ENCODE measurements at regions not wholly inside any gene's neighbourhood (a gene's known extent, or its start where the extent isn't known, plus 50 kb on each side); places are given as distances from the start of the nearest gene placed in this dataset.

DNA sequence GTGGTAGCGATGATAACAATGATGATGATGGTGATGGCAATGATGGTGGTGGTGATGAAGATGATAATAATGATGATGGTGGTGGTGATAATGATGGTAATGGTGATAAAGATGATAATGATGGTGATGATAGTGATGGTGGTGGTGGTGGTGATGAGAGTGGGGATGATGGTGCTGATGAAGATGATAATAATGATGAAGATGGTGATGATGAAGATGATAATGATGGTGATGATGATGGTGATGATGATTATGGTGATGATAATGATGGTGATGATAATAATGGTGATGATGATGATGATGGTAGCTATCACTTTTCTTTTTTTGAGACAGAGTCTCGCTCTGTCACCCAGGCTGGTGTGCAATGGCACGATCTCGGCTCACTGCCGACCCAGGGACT is 144.5 kb upstream of the PCBD1 start:
- Histone ChIP-seq H3K36me3 (ENCODE audit: control insufficient read depth, insufficient read depth, low read length) (no peaks in the 10 kb centered on the region), H3K4me3 (ENCODE audit: low read depth, low read length) (no peak overlapping the region), H3K27me3 (ENCODE audit: control insufficient read depth, insufficient read depth, low read length) (no peaks in the 10 kb centered on the region), H3K4me1 (ENCODE audit: control insufficient read depth, insufficient read depth, low read length) (no peaks in the 10 kb centered on the region), H3K9me3 (ENCODE audit: control insufficient read depth, insufficient read depth, low read length) (no peaks in the 10 kb centered on the region), H3K9ac (ENCODE audit: low read depth, low read length) (no peak overlapping the region)

DNA sequence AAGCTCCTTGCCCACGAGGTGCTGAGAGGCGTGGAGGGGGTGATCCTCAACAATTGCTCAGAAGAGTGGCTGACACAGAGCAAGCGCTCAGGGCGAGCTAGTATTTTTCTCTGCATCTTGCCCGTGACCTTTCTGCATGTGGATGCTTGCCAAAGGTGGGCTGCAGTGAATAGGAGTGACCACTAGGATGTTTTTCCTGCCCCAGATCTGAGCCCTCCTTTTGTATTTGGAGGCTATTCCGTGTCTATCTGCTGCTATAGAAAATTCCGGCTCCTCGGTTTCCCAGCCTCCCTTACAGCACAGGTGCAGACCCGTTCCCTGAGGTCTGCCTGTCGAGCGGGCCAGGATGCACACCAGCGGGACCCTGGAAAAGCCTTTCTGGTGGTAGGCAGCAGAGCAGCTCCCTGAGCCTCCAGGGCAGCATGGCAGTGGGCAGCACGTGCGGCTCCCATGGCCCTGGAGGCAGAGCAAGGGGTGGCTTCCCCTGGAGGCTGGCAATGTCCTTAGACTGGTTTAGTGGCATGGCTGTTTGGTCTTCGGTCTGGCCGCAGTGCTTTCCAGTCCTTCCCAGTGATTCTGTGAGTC is 145.1 kb upstream of the PCBD1 start:
- H3K9me3 ChIP-seq (ENCODE audit: control insufficient read depth, insufficient read depth, low read length), result no peaks in the 10 kb centered on the region
- H3K36me3 ChIP-seq (ENCODE audit: control insufficient read depth, insufficient read depth, low read length), result no peaks in the 10 kb centered on the region
- H3K4me1 ChIP-seq (ENCODE audit: control insufficient read depth, insufficient read depth, low read length), result no peaks in the 10 kb centered on the region
- H3K9ac ChIP-seq (ENCODE audit: low read depth, low read length), result no peak overlapping the region
- no peaks in the 10 kb centered on the region for H3K27me3 ChIP-seq (ENCODE audit: control insufficient read depth, insufficient read depth, low read length)
- no peak overlapping the region for H3K4me3 ChIP-seq (ENCODE audit: low read depth, low read length)

DNA sequence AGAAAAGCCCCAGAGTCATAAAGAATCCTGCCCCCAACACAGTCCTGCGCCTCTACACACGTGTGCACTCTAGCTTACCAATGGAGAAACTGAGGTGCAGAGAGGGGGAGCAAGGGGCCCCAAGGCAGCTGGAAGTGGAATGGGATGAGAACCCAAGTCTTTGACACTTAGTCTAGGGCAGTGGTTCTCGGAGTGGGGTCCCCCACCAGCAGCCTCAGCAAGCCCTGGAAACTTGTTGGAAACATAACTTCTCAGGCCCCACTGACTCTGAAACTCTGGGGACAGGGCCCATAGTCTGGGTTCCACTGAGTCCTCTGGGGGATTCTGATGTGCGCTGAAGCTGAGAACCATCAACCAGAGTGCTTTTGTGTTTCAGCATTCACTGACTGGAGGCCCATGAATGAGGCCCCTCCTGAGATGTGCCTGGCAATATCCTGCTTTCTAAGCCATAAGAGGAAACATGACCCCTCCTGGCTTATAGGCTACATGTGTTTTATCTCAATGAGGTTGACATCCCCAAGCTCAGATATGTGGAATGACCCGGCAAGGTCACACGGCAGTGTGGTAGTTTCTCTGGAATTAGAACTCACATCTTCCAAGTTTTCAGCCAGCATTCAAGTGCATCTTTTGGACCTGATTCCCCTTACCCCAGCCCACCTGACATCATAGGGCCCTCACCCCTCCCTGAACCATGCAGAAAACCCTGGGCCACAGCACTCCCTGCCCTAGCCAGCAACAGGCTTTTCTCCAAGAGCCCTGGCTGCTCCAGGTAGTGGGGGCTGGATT is 147.3 kb upstream of the PCBD1 start:
- Histone ChIP-seq H3K9me3 (ENCODE audit: control insufficient read depth, insufficient read depth, low read length) (no peaks in the 10 kb centered on the region), H3K4me1 (ENCODE audit: control insufficient read depth, insufficient read depth, low read length) (no peaks in the 10 kb centered on the region), H3K4me3 (ENCODE audit: low read depth, low read length) (no peak overlapping the region), H3K9ac (ENCODE audit: low read depth, low read length) (no peak overlapping the region), H3K36me3 (ENCODE audit: control insufficient read depth, insufficient read depth, low read length) (no peaks in the 10 kb centered on the region), H3K27me3 (ENCODE audit: control insufficient read depth, insufficient read depth, low read length) (no peaks in the 10 kb centered on the region)

DNA sequence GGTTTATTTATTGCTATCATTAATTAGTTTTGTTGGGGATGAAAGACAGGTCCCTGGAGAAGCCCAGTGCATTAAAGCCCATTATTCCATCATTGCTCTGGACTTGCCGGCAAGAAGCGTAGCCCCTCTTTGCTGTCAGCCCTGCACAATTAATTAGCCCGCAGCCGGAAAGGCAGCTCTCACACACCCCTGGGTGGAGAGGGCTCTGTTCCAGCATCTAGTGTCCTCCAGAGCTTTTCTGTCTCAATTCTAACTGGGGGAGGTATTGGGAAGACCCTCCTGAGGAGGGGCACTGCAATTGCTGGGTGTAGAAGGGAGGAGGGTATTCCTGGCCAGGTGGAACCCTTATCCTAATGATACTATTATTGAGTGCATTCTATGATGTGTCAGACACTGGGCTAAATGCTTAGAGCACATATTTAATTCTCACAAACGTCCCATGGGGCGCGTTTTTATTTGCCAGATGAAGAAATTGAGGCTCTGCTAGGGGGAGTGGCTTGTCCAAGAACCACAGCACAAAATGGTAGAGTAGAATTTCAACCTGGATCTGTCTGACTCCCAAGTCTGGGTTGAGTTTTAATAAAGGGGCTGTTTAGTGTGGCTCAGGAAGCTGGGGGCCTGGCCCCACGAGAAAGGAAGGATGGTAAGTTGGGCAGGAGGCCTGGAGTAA is 148.1 kb upstream of the PCBD1 start:
- Histone ChIP-seq H3K4me3 (ENCODE audit: low read depth, low read length) (no peak overlapping the region), H3K9ac (ENCODE audit: low read depth, low read length) (no peak overlapping the region), H3K9me3 (ENCODE audit: control insufficient read depth, insufficient read depth, low read length) (no peaks in the 10 kb centered on the region), H3K36me3 (ENCODE audit: control insufficient read depth, insufficient read depth, low read length) (no peaks in the 10 kb centered on the region), H3K4me1 (ENCODE audit: control insufficient read depth, insufficient read depth, low read length) (no peaks in the 10 kb centered on the region), H3K27me3 (ENCODE audit: control insufficient read depth, insufficient read depth, low read length) (no peaks in the 10 kb centered on the region)

DNA sequence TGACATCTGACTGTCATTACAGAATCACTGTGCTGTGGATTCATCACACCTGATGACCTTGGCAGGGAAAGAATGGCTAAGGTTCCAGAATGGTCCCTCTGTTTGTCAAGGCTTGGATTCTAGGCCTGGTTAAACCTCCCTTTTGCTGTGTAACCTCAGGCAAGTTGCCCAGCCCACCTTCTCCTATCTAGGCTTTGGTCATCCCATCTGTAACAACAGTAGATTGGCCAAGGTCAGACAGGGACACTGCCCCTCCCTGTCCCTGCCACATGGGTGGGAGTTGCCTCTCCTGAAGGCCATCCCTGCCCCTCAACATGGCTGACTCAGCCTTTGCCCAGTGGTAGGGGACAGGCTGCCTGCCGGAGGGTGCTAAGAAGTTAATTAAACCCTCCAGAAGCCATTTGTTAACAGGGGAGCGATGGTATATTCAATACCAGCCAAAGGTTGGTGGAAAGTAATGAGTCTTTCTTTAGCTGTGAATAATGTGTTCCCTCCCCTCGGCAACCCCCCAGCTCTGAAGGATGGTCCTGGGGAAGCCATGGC is 149.8 kb upstream of the PCBD1 start:
- no peak overlapping the region for H3K4me3 ChIP-seq (ENCODE audit: low read depth, low read length)
- H3K27me3 ChIP-seq (ENCODE audit: control insufficient read depth, insufficient read depth, low read length), result no peaks in the 10 kb centered on the region
- no peaks in the 10 kb centered on the region for H3K36me3 ChIP-seq (ENCODE audit: control insufficient read depth, insufficient read depth, low read length)
- H3K9ac ChIP-seq (ENCODE audit: low read depth, low read length), result no peak overlapping the region
- H3K9me3 ChIP-seq (ENCODE audit: control insufficient read depth, insufficient read depth, low read length), result no peaks in the 10 kb centered on the region
- H3K4me1 ChIP-seq (ENCODE audit: control insufficient read depth, insufficient read depth, low read length), result no peaks in the 10 kb centered on the region

DNA sequence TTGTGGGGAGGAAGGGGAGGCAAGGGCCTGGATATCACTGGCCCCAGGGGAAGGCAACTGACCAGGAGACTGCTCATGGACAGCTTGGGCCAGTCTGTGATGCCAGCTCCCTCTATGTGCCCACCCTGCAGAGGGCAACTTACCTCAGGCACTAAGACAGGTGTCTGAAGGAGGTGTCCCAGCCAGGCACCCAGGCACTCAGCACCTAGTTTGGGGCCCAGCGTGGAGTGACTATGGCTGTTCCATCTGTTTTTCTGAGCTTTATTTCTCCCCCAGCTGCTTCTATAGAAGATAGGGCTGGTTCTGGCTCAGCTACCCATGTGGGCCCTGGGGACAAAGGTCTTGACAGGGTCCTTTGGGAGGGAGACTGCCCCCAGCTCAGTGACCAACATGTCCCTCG is 150.6 kb upstream of the PCBD1 start:
- Histone ChIP-seq H3K9me3 (ENCODE audit: control insufficient read depth, insufficient read depth, low read length) (no peaks in the 10 kb centered on the region), H3K4me1 (ENCODE audit: control insufficient read depth, insufficient read depth, low read length) (no peaks in the 10 kb centered on the region), H3K36me3 (ENCODE audit: control insufficient read depth, insufficient read depth, low read length) (no peaks in the 10 kb centered on the region), H3K9ac (ENCODE audit: low read depth, low read length) (no peak overlapping the region), H3K27me3 (ENCODE audit: control insufficient read depth, insufficient read depth, low read length) (no peaks in the 10 kb centered on the region), H3K4me3 (ENCODE audit: low read depth, low read length) (no peak overlapping the region)

DNA sequence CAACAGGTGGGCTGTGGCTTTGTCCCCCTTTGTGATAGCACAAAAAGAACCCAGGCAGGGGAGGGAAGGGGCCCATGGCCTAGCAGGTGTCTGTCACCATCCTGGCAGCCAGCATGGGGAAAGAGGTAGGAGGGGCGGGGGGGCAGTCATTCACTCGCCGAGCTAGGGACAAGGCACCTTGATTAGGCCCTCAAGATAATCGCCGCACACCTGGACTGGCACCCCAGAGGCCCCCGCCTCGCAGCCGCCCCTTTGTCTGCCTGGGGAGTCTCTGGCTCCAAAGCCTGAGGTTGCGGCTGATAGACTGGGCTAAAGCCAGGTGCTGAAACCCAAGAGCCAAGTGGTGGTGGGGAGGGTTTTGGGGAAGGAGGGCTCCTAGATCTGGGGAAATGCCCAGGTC is 151.2 kb upstream of the PCBD1 start:
- no peaks in the 10 kb centered on the region for H3K9me3 ChIP-seq (ENCODE audit: control insufficient read depth, insufficient read depth, low read length)
- no peaks in the 10 kb centered on the region for H3K4me1 ChIP-seq (ENCODE audit: control insufficient read depth, insufficient read depth, low read length)
- H3K27me3 ChIP-seq (ENCODE audit: control insufficient read depth, insufficient read depth, low read length), result no peaks in the 10 kb centered on the region
- no peak overlapping the region for H3K4me3 ChIP-seq (ENCODE audit: low read depth, low read length)
- no peaks in the 10 kb centered on the region for H3K36me3 ChIP-seq (ENCODE audit: control insufficient read depth, insufficient read depth, low read length)
- H3K9ac ChIP-seq (ENCODE audit: low read depth, low read length), result no peak overlapping the region

DNA sequence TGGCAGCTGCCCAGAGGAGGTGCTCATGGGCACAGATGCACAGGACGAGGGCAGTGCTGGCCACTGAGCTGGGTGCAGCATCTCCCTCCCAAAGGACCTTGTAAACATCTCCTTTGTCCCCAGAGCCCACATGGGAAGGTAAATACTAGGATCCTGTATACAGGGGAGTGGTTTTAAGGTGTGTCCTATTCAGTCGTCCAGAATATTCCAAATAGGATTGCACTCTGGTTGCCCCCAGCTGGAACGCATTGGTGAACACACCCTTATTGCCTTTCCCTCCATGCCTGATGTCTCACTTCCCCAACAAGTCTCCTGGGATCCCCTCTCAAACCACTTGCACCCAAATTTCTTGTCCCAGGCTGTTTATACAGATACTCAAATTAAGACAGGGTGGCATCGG is 152.0 kb upstream of the PCBD1 start:
- no peak overlapping the region for H3K4me3 ChIP-seq (ENCODE audit: low read depth, low read length)
- H3K9me3 ChIP-seq (ENCODE audit: control insufficient read depth, insufficient read depth, low read length), result no peaks in the 10 kb centered on the region
- no peaks in the 10 kb centered on the region for H3K27me3 ChIP-seq (ENCODE audit: control insufficient read depth, insufficient read depth, low read length)
- no peak overlapping the region for H3K9ac ChIP-seq (ENCODE audit: low read depth, low read length)
- H3K4me1 ChIP-seq (ENCODE audit: control insufficient read depth, insufficient read depth, low read length), result no peaks in the 10 kb centered on the region
- H3K36me3 ChIP-seq (ENCODE audit: control insufficient read depth, insufficient read depth, low read length), result no peaks in the 10 kb centered on the region

DNA sequence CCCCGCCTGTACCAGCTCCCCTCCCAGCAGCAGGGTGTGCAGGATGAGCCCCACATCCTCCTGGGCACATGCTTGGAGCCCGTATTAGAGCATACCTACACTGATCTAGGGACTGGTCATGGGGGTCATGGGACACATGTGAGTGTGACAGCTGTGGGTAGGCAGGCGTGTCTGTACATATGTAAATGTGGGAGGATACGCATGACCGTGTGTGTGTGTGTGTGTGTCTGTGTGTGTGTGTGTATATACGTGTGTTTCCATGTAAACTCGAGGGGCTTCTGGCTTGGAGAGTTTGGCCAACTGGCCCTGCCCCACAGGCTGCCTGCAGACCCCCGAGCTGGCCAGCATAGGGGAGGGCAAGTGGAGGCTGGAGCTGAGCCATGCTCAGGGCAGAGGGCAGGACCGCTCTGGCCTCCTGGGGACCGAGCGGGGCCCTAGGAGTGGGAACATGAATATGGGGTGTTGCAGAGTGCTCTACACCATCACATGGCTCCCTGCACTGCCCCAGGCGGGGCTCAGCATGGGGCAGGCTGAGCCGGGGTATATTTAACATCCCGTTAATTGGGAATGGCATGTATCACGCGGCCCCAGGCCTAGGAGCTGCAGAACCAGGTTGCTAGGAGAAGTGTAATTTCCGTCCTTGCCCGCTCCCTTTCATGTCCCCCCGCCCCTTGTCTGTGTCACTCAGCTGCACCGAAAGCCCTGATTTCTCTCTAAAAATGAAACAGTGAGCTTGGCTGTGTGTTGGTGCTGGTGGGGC is 152.7 kb upstream of the PCBD1 start:
- Histone ChIP-seq H3K9me3 (ENCODE audit: control insufficient read depth, insufficient read depth, low read length) (no peaks in the 10 kb centered on the region), H3K36me3 (ENCODE audit: control insufficient read depth, insufficient read depth, low read length) (no peaks in the 10 kb centered on the region), H3K4me1 (ENCODE audit: control insufficient read depth, insufficient read depth, low read length) (no peaks in the 10 kb centered on the region), H3K4me3 (ENCODE audit: low read depth, low read length) (no peak overlapping the region), H3K27me3 (ENCODE audit: control insufficient read depth, insufficient read depth, low read length) (no peaks in the 10 kb centered on the region), H3K9ac (ENCODE audit: low read depth, low read length) (no peak overlapping the region)

DNA sequence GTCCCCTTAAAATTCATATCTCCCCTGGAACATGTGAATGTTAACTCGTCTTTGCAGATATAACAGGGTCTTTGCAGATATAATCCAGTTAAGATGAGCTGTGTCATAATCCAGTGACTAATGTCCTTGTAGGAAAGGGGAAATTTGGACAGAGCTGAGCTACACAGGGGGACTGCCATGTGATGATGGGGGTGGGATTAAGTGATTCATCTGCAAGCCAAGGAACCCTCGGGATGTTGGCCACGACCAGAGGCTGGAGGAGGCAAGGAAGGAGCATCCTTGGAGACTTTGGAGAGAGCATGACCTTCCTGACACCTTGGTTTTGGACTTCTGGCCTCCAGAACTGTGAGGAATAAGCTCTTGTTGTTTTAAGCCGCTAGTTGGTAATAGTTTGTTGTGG is 153.9 kb upstream of the PCBD1 start:
- Histone ChIP-seq H3K9ac (ENCODE audit: low read depth, low read length) (no peak overlapping the region), H3K27me3 (ENCODE audit: control insufficient read depth, insufficient read depth, low read length) (no peaks in the 10 kb centered on the region), H3K4me1 (ENCODE audit: control insufficient read depth, insufficient read depth, low read length) (no peaks in the 10 kb centered on the region), H3K9me3 (ENCODE audit: control insufficient read depth, insufficient read depth, low read length) (no peaks in the 10 kb centered on the region), H3K36me3 (ENCODE audit: control insufficient read depth, insufficient read depth, low read length) (no peaks in the 10 kb centered on the region), H3K4me3 (ENCODE audit: low read depth, low read length) (no peak overlapping the region)

DNA sequence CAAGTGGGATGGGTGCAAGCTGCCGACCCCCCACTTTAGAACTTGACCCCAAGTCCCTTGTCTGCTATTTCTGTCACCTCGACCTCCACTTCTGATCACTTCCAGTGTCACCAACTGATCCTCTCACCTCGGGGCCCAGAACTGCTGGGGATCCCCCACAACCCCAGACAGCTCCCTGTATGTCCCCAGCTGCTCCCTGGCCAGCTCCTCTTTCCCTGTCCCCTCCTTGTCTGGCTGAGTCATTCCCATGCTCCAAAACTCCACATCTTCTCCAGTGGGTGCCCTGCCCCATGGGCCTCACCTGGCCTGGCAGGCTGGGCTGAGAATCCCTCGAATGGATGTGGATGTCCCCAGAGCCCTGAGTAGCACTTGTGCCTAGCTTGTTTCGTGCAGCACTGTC is 154.3 kb upstream of the PCBD1 start:
- Histone ChIP-seq H3K9ac (ENCODE audit: low read depth, low read length) (no peak overlapping the region), H3K9me3 (ENCODE audit: control insufficient read depth, insufficient read depth, low read length) (no peaks in the 10 kb centered on the region), H3K4me1 (ENCODE audit: control insufficient read depth, insufficient read depth, low read length) (no peaks in the 10 kb centered on the region), H3K36me3 (ENCODE audit: control insufficient read depth, insufficient read depth, low read length) (no peaks in the 10 kb centered on the region), H3K27me3 (ENCODE audit: control insufficient read depth, insufficient read depth, low read length) (no peaks in the 10 kb centered on the region), H3K4me3 (ENCODE audit: low read depth, low read length) (no peak overlapping the region)

Measured in iPS-15b (cell line).